ENCODE measurements at regions not wholly inside any gene's neighbourhood (a gene's known extent, or its start where the extent isn't known, plus 50 kb on each side); places are given as distances from the start of the nearest gene placed in this dataset.

- DNase-seq (ENCODE audit: low read depth): no peak
- TF ChIP-seq, protein P1, sequence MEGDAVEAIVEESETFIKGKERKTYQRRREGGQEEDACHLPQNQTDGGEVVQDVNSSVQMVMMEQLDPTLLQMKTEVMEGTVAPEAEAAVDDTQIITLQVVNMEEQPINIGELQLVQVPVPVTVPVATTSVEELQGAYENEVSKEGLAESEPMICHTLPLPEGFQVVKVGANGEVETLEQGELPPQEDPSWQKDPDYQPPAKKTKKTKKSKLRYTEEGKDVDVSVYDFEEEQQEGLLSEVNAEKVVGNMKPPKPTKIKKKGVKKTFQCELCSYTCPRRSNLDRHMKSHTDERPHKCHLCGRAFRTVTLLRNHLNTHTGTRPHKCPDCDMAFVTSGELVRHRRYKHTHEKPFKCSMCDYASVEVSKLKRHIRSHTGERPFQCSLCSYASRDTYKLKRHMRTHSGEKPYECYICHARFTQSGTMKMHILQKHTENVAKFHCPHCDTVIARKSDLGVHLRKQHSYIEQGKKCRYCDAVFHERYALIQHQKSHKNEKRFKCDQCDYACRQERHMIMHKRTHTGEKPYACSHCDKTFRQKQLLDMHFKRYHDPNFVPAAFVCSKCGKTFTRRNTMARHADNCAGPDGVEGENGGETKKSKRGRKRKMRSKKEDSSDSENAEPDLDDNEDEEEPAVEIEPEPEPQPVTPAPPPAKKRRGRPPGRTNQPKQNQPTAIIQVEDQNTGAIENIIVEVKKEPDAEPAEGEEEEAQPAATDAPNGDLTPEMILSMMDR (IDR thresholded peaks at IDR 0.05; ENCODE audit: low read depth, low read length, missing control alignments): no peak
- H3K4me3 ChIP-seq (ENCODE audit: low read depth, low read length): no peak overlapping the region
Measured at GRCh38 chr12:77210724-77211123, 145.4 kb upstream of the E2F7 start.

DNA sequence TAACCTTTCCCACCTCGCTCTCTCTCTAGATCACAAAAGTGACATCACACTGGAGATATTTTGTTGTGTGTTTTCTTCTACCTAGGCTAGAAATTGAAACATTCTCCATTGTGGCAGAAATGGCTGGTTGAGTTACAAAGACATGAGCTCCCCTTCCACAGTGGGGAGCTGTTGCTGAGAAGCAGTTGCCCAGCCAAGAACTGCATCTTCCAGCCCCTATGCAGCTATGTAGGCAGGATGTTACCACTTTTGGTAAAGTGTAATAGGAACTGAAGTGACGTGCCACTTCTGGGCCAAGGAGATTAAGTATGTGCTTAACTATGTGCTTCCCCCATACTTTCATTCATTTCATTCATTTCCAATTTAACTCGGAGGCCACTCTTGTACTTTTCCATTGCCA, 138.7 kb upstream of the E2F7 start:
- DNase-seq (ENCODE audit: low read depth): no peak
- H3K4me3 ChIP-seq (ENCODE audit: low read depth, low read length): no peak overlapping the region
- TF ChIP-seq, protein P1 (IDR thresholded peaks at IDR 0.05; ENCODE audit: low read depth, low read length, missing control alignments): no peak

- DNase-seq (ENCODE audit: low read depth): no peak
- TF ChIP-seq, protein P1 (IDR thresholded peaks at IDR 0.05; ENCODE audit: low read depth, low read length, missing control alignments): no peak
Measured at GRCh38 chr12:77202457-77203060, 137.2 kb upstream of the E2F7 start.

DNA sequence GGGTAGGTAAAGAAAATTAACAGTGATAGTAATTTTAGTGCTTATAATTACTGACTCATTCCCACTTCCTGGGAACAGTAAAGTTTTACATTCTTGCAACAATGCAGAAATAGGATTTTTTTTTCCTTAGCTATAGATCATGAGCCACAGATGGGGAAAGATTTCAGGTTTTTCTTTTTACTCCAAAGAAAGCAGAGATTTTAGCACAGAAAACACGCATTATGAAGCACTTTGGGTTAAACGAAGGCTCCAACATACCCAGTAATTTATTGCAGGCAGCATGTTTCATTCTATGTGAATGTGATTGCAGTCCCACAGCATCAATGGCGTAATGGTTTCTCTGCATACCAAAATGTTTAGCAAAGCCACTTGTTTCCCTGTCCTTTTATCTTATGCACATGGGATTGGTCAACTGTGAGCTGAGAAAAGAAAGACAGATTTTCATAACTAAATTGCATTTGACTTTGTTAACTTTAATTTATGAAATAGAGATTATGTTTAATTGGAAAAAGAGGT, 124.6 kb upstream of the E2F7 start:
- TF ChIP-seq, protein P1 (IDR thresholded peaks at IDR 0.05; ENCODE audit: low read depth, low read length, missing control alignments): no peak
- no peak for DNase-seq (ENCODE audit: low read depth)
- H3K4me3 ChIP-seq (ENCODE audit: low read depth, low read length): no peak overlapping the region

More at GRCh38 chr12:77202457-77203060, 137.2 kb upstream of the E2F7 start:
- no peak overlapping the region for H3K4me3 ChIP-seq (ENCODE audit: low read depth, low read length)

DNA sequence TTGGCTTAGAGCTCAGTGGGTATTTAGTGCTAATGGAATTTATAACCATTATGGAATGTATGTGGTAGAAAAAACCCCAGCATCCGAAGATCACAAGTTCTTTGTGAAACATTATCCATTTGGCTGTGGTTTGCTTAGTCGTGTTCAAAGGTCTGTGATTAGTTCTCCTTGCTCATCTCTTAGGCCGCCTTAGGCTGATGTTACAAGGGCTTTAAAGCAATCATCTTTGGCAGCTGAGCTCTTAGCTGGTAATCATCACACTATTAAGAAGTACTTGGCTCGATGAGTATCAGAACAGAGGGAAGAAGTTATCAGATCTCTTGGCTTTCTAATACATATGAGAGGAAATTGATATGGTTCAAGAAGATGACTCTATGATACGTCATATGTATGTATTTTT, 124.1 kb upstream of the E2F7 start:
- H3K4me3 ChIP-seq (ENCODE audit: low read depth, low read length): no peak overlapping the region
- no peak for DNase-seq (ENCODE audit: low read depth)
- TF ChIP-seq, protein P1 (IDR thresholded peaks at IDR 0.05; ENCODE audit: low read depth, low read length, missing control alignments): no peak

- TF ChIP-seq, protein P1 (IDR thresholded peaks at IDR 0.05; ENCODE audit: low read depth, low read length, missing control alignments): no peak
- no peak overlapping the region for H3K4me3 ChIP-seq (ENCODE audit: low read depth, low read length)
- no peak for DNase-seq (ENCODE audit: low read depth)
Measured at GRCh38 chr12:77179515-77179914, 114.1 kb upstream of the E2F7 start.

- H3K4me3 ChIP-seq (ENCODE audit: low read depth, low read length): no peak overlapping the region
- DNase-seq (ENCODE audit: low read depth): no peak
- TF ChIP-seq, protein P1 (IDR thresholded peaks at IDR 0.05; ENCODE audit: low read depth, low read length, missing control alignments): no peak
Measured at GRCh38 chr12:77167801-77168200, 102.4 kb upstream of the E2F7 start.
